GM18498 (cell line): ENCODE measurements at regions not wholly inside any gene's neighbourhood (a gene's known extent, or its start where the extent isn't known, plus 50 kb on each side); places are given as distances from the start of the nearest gene placed in this dataset.
A peak's percentile ranks its signal among the peaks of the same experiment; 100 is the strongest.
"Not testable (repeated sequence)": the region's sequence is repeated elsewhere in the genome, so short reads cannot be mapped to it uniquely, and the experiment has no call there.

Source experiments
- ATAC-seq: cut with Tn5 transposase; IDR thresholded peaks from one replicate; pipeline ENCODE4 v1.9.1; 2021; ENCODE audit warnings: mild to moderate bottlenecking, moderate library complexity; ENCODE audit not compliant: unreplicated experiment

DNA sequence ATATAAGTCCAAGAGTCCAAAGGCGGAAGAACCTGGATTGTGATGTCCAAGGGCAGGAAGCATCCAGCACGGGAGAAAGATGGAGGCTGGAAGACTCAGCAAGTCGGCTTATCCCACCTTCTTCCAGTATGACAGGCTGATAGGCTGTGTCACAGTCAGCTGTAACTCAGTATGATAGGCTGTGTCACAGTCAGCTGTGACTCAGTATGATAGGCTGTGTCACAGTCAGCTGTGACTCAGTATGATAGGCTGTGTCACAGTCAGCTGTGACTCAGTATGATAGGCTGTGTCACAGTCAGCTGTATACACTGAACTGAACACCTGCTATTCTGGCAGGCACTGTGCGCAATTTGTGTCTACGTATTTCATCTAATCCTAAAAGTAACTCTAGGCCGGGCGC lies 271.9 kb downstream of the LRATD1 start:
- not testable (repeated sequence) for ATAC-seq

DNA sequence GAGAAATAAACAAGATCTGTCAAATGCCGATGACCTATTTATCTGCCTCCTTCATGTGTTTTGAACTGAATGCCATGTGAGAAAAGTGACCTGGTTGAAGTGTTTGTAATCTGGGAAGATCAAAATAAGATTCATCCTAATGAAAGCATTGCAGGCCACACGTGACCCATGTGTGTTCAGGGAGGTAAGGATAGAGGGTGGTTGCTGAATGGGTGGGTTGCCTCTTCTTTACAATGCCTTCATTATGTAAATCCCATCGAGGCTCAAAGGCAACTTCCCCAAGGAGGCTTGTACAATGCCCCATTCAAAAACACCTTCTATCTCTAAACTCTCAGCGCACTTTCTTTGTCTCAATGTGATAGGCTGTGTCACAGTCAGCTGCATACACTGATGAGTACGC lies 273.1 kb downstream of the LRATD1 start:
- no peak for ATAC-seq

DNA sequence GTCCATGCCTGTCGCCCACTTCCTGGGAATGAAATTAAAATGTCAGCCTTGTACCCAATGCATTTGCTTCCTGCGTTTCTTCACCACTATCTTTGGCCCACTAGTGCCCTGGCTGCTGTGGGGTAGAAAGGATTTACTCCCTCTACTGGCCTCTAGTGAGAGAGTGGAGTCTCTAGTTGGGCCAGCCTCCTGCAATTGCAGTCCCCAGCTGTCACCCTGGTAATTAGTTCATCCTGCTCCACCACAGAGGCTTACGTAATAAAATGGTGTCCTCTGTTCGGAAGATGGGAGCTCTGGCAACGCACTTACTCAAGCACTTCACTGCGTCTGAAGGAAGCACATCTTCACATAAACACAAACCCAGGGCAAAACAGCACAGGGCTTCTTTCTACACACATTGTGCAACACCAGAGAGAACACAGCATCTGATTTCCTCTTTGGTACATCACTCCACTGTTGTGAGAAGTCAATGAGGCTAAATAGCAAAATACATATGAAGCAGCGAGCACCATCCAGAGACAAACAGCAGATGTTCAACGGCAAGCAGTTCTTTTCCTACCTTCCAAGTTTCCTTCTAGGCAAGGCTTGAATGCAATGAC lies 274.6 kb downstream of the LRATD1 start:
- ATAC-seq: no peak

DNA sequence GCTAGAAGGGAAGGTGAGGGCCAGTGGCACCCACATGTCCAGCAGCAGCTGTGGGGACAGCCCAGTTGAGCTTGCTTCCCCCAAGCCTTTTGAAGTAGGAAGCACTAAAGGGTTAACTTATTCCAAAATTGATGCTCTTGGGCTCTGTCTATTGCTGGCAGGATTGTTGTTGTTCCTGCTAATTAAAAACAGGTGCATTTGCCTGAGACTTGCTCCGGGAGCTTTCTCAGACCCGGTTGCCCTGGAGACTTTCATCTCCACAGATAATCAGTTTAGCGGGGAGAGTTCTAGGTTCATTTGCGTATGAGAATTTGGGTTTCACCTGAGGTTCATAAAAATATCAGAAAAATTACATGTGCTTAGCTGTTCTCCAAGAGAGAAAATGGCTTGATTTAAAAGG lies 277.3 kb downstream of the LRATD1 start:
- ATAC-seq: no peak

DNA sequence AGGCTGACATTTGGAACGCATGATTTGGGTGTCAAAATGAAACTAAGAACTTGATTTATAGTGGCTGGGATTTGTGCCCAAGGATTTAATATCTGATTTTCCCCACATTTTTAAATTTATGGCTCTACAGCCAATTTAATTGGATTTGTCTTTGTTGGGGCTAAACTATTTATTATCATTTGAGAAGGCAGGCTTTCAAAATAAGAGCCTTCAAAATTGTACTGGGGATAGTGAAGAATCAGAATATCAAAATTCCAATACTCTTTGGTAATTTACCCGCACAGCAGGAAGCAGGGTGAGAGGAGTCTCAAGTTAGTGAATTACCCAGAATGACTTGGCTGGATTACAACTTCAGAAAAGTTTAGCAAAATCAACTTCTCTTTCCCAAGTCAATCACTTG lies 278.1 kb downstream of the LRATD1 start:
- ATAC-seq: no peak

DNA sequence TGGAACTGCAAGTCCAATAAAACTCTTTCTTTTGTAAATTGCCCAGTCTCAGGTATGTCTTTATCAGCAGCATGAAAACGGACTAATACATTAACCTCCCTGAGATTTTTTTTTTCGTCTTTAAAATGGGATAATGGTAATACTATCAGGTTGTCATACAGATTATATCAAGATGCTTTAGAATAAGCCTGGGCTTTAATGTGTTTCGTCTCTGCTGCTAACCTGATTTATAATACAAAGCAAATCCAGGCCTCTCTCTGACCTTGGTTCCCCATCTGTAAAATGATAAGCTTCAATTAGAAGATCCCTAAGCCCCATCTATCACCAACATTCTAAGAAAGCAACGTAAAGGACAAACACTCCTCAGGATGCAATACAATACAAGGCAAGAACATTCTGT lies 283.5 kb downstream of the LRATD1 start:
- no peak for ATAC-seq

DNA sequence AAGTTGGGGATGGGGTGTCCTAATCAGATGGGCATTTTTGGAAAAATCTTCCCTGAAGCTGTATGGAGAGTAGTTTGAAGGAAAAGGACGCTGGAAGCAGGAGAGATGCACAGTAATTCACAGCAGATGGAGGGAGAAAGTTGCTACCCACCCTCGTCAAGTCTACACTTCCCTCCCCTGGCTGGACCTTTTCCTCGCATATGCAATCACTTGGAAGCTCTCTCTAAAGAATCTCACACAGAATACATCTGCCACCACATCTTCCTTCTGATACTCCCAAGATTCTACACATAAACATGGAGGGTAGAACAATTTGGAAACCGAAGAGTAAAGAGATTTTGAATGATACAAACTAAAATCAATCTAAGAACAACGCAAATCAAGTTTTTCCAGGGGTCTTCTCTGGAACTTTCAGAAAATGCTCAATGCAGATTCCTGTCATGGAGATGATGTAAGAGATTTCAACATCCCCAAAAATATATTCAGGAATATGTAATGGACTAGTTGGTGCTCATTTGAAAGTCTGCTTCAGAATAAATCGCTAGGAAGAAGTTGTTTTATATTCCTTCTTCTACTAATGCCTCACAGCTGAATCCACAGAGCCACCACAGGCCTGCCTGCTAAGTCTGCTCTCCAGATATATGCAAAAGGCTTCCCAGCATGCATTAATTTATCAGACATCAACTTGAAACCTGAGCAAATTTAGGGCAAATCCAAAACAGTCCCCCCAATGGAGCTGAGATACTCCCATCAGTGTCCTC lies 291.5 kb downstream of the LRATD1 start:
- ATAC-seq: no peak

DNA sequence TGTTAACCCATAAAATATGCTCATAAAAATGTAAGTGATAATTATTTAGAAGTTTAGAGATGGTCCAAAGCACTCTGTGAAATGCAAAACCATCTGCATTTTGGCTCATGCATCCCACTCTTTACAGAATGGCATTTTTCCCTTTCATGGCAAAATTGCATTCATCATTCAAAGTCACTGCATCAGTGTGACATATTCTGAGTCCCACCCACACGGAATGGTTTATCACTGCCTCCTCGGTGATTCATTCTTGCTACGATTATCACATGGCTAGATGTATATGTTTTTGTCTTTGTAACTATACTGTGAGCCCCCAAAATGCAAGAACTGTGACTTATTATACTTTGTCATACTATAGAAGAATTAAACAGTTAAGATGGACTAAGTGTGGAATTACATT lies 293.0 kb downstream of the LRATD1 start:
- ATAC-seq: no peak

DNA sequence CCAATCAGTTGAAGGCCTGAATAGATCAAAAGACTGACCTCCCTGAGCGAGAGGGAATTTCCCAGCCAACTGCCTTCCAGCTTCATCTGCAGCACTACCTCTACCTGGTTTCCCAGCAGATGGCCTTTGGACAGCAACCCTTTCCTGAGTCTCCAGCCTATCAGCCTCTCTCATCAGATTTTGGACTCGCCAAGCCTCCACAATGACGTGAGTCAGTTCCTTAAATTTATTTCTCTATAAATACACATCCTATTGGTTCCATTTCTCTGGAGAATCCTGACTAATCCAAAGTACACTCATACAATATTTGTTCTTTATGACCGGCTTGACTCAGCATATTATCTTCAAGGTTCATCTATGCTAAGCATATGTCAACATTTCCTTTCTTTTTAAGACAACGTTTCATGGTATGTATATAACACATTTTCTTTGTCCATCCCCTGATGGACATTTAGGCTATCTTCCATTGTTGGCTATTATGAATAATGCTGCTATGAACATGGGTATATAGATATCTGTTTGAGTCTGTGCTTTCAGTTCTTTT lies 294.6 kb downstream of the LRATD1 start:
- no peak for ATAC-seq

DNA sequence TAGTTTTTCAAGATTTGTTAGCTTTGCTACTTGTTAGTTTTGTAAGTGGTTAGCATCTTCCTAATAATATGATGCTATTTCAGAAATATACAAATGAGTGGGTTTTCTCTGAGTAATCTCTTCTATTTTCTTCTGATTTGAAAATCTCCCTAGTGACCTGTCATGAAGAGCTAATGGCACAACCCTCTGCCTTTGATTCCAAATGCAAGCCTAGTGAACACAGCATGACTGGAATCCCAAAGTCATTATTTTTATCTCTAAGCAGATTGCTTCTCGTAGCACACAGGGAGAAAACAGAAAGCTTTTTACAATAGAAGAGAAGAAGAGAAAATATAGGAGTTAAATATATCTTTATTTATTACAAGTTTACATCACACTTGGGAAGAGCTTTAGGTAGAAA lies 295.5 kb downstream of the LRATD1 start:
- no peak for ATAC-seq

DNA sequence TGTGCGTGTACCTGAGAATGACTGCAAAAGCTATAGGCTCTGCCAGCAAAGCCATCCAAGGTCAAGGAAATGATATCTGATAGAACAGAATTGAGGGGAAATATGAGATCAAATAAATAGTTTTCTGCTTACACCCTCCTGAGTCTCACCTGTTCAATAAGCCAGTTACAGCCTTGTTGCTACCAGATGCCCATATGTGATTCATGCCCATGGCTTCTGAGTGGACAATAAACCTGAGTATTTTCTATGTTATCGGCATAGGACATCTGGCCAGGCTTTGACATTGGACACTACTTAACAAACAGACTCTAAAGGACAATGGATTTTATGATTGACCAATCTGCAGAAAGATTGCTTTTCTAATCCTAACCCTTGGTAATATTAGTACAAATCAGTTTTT lies 297.9 kb downstream of the LRATD1 start:
- no peak for ATAC-seq

DNA sequence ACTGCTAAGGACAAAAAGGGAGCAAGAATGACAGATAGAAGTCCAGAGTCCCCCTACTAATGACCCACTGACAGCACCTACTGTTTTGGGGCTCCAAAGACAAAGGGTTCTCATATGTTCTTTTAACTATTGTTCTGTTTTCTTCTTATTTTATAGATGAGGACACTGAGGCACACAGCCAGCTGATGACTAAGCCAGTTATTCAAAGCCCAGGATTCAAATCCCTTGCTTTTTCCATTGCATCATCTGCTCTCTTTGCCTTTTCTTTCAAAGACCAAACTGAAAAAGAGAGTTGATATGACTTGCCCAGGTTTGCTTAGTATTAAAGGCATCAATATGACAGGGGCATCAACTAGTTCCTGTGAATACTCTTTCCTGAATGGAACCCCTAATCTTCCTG lies 299.8 kb downstream of the LRATD1 start:
- no peak for ATAC-seq

DNA sequence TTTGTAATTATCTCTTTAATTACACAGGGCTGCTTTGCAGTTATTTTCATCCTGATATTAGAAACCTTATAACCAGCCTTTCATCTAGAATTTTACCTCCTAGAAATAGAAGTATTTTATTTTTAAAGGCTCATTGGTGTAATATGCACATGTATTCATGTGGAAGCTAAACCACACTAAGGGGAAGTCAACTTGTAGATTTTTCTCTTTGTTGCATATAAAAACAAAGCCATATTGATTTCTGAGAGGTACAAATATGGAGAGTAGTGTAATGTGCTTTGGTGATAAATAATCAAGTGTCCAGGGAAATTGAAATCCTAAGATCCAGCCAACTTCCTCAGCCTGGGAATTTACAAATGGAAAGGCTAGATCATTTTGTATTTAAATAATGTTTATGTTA lies 301.2 kb downstream of the LRATD1 start:
- no peak for ATAC-seq

DNA sequence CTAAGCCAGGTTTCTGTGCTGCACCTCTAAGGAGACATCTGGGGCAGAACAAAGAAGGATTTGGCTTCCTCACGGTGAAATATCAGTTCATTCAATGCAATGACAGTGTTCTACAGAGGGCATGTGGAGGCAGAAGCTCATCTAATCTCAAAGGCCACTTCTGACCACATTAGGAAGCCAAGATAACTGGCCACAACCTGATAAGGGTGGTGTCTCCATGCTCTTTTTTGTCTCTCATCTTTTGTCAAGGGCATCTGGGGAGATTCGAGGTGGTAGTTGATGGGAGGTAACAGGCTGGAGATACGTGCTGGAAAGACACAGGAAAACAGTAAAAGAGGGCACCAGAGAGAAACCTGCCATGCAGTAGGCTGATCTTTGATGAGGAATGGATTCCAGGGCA lies 303.9 kb downstream of the LRATD1 start:
- no peak for ATAC-seq

DNA sequence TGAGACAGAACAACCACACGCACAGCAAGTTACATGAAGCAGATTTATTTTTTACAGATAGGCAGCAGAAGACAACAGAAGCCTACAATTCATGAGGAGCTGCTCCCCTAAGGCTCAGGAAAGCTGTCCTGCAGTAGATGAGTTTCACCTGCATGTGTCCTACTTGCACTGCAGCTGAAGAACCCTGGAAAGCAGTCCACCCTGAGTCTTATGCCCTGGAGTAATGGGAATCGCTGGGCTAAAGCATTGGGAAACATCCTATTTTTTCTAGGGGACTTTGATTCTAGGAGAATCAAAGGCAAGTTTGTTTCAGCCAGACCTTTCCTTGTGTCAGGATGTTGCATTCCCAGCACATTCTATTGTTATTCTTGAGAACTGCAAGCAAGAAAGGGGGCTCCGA lies 304.8 kb downstream of the LRATD1 start:
- no peak for ATAC-seq

DNA sequence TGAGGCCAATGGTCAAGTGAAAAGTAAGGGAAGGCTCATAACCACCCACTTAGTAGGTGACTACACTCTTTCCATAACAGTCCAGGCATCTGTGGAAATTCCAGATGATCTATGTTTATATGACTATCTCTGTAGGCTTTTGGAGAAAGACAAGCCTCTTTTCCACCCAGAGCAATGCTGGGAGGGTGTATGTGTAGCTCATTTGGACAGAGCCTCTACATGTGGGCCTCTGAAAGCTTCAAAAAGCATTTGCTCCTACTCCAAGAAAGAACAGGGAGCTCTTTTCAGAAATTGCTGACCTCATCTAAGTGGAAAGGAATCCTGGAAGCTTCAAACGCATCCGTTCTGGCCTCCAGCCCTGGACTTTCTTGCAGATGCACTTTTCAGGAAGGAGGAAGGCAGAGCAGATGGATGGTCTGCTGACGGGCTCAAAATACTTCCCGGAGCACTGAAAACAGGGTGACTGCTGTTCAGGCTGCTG lies 308.7 kb downstream of the LRATD1 start:
- ATAC-seq: no peak

DNA sequence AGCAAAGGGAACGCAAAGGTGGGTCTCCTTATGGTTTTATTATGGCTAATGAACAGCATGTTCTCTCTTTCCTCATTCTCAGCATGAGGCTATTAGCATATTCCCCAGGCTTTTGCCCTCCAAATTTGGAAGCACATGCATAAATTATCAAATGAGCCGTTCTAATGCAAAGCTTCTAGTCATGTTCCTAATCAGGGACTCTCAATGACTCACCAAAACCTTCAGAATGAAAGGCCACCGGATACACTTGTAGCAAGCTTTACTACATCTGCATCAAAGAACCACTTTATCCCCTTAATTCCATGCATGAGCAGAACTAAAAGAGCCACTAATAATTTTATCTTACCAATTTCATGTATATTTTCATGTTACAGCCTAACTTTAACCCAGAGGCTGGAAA lies 310.5 kb downstream of the LRATD1 start:
- no peak for ATAC-seq

DNA sequence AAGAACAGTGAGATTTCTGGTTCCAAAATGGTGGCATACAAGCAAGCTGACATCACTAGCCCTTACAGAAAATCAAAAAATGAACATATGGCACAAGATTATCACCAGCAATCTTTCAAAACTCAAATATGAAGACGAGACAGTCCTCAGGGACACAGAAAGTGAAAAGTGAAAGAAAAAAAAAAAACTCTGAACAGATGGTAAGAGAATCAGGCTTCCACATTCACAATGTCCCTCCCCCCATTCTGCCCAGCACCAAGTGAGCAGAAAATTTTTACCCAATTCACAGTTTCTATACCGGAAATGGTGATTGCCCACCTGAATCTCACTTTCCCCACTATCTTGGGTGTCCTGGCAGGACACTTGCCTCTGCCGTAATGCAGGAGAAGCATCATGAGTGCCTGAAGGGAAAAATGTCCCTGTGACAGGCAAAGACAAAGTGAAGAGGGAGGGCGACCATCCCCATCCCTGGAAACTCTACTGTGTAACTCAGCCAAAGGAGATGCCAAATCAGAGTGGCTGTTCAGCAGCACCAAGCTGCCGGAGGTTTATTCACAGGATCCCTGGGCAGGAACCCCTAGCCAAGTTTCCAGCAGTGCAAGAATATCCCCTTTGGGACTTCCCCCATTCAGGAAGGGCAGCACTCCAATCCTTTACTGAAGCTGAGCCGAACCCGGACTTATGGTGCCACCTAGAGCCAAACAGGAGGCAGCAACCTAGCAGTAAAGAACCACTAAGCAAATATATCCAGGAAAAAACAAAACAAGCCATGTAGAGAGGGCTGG lies 312.2 kb downstream of the LRATD1 start:
- peak; percentile 82 for ATAC-seq

DNA sequence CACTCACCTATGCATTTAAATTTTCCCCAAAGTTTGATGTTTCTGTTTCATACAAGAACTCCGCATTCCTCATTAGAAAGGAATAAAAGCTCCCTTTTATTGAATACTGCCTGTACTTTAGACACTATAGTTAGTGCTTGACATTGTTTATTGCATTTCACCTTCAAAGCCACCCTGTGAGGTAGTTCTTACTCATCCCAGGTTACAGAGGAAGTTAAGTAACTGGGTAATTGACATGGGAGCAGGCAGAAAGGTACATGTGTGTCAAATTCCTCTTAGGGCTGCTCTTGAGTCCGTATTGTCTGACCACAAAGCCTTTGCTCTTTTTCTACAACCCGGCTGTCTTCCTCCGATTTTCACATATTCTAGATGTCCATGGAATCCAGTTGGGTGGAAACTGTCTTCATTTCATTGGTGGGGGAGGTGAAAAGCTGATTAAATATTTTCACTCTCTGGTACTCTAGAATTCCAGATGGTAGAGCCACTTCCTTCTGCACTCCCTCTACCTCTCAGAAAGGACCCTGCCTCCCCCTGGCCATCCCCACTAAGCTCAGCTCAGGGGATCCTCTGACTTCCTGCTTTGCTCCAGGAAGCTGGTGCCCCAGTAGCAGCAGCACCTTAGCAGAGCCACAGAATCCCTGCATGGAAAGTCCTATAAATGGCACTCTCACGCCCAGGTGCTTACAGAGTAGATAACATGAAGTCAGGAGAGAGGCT lies 319.2 kb downstream of the LRATD1 start:
- no peak for ATAC-seq

DNA sequence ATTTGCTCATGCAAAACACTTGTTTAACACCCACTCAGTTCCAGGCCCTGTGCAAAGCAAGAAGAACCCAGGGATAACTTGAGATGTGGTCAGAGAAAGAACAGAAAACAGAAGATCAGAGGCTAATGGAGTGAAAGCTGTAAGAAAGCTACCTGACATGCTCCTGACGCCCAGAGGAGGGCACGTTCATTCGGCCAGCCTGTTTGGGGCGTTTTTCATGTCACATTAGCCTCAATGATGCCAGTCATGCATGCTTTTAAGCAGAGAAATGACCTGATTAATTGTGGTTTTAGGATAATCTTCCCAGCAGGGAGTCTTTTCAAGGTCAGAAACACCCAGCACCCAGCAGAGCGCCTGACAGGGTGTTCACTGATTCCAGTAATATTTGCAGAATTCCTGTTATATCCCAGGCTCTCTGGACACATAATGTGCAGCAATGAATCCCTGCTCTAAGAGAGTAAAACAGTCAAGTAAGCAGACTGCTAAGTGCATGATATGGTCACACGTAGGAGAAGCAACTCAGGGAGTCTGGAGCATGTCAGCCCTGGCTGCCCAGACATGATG lies 320.0 kb downstream of the LRATD1 start:
- ATAC-seq: no peak
